Osteoblast (primary cell): ENCODE measurements at regions not wholly inside any gene's neighbourhood (a gene's known extent, or its start where the extent isn't known, plus 50 kb on each side); places are given as distances from the start of the nearest gene placed in this dataset.

ENCODE experiments used
- DNase-seq: peaks from one replicate; pipeline ENCODE4 v3.0.0; 2011; ENCODE audit warnings: low spot score, mixed read lengths; ENCODE audit not compliant: insufficient read length; ENCODE audit errors: missing footprints
- H2AFZ ChIP-seq: 2 replicates; pipeline ENCODE4 v1.6.0; 2011; ENCODE audit warnings: mild to moderate bottlenecking, low read length
- H3K27ac ChIP-seq: 2 replicates; pipeline ENCODE4 v1.5.1; 2011; ENCODE audit warnings: mild to moderate bottlenecking, low read depth, low read length, moderate library complexity
- H3K27me3 ChIP-seq: 2 replicates; pipeline ENCODE4 v1.6.0; 2012; ENCODE audit warnings: mild to moderate bottlenecking, control low read depth, inconsistent platforms, low read length, moderate library complexity; ENCODE audit not compliant: insufficient read depth
- H3K36me3 ChIP-seq: 2 replicates; pipeline ENCODE4 v1.5.1; 2011; ENCODE audit warnings: mild to moderate bottlenecking, low read length, control low read depth, moderate library complexity; ENCODE audit not compliant: insufficient read depth
- H3K4me1 ChIP-seq: 2 replicates; pipeline ENCODE4 v1.5.1; 2011; ENCODE audit warnings: mild to moderate bottlenecking, low read length, control low read depth, moderate library complexity; ENCODE audit not compliant: insufficient read depth
- H3K4me2 ChIP-seq: 2 replicates; pipeline ENCODE4 v1.6.0; 2011; ENCODE audit warnings: mild to moderate bottlenecking, low read length; ENCODE audit not compliant: insufficient read depth
- H3K4me3 ChIP-seq: fragments of 200-600 bp; sonication (generic); 3 replicates; pipeline ENCODE4 v1.5.1; 2012; ENCODE audit warnings: mild to moderate bottlenecking, low read length, inconsistent platforms; ENCODE audit not compliant: insufficient read depth
- H3K79me2 ChIP-seq: 2 replicates; pipeline ENCODE4 v1.6.0; 2012; ENCODE audit warnings: mild to moderate bottlenecking, low read length, control low read depth, inconsistent platforms; ENCODE audit not compliant: insufficient read depth
- H3K9me3 ChIP-seq: 2 replicates; pipeline ENCODE4 v1.5.1; 2011; ENCODE audit warnings: low read depth, low read length, control low read depth
- H4K20me1 ChIP-seq: 2 replicates; pipeline ENCODE4 v1.6.0; 2012; ENCODE audit warnings: mild to moderate bottlenecking, low read length, control low read depth; ENCODE audit not compliant: insufficient read depth
- CTCF ChIP-seq: IDR thresholded peaks from 2 replicates; pipeline ENCODE4 v1.5.1; 2011; ENCODE audit warnings: mild to moderate bottlenecking, low read depth, low read length, moderate library complexity; ENCODE audit errors: extremely low read depth

GRCh38 chr3:107034142-107034541 is 343.1 kb upstream of the CCDC54 start:
- Histone ChIP-seq H3K79me2 (no peaks in the 10 kb centered on the region), H2AFZ (no peak overlapping the region), H4K20me1 (no peaks in the 10 kb centered on the region), H3K4me2 (no peak overlapping the region), H3K36me3 (no peaks in the 10 kb centered on the region), H3K4me1 (no peaks in the 10 kb centered on the region), H3K27ac (no peak overlapping the region), H3K4me3 (no peak overlapping the region), H3K27me3 (no peaks in the 10 kb centered on the region), H3K9me3 (no peaks in the 10 kb centered on the region)
- TF ChIP-seq CTCF, result no peak
- DNase-seq, result no peak

- H3K4me2 ChIP-seq, result no peak overlapping the region
- no peaks in the 10 kb centered on the region for H3K79me2 ChIP-seq
- no peaks in the 10 kb centered on the region for H3K9me3 ChIP-seq
- no peak overlapping the region for H3K4me3 ChIP-seq
- H2AFZ ChIP-seq, result no peak overlapping the region
- no peaks in the 10 kb centered on the region for H3K27me3 ChIP-seq
- no peaks in the 10 kb centered on the region for H3K36me3 ChIP-seq
- no peak for TF ChIP-seq CTCF
- H3K27ac ChIP-seq, result no peak overlapping the region
- no peaks in the 10 kb centered on the region for H3K4me1 ChIP-seq
- no peak for DNase-seq
- no peaks in the 10 kb centered on the region for H4K20me1 ChIP-seq
These were observed 342.1 kb upstream of the CCDC54 start for GRCh38 chr3:107035176-107035575.

- Histone ChIP-seq H3K4me2 (no peak overlapping the region), H3K27me3 (no peaks in the 10 kb centered on the region), H3K79me2 (no peaks in the 10 kb centered on the region), H3K36me3 (no peaks in the 10 kb centered on the region), H3K9me3 (no peaks in the 10 kb centered on the region), H4K20me1 (no peaks in the 10 kb centered on the region), H3K4me1 (no peaks in the 10 kb centered on the region), H2AFZ (peak overlapping the region; percentile 4), H3K4me3 (no peak overlapping the region), H3K27ac (no peak overlapping the region)
- no peak for TF ChIP-seq CTCF
- no peak for DNase-seq
These were observed 332.6 kb upstream of the CCDC54 start for GRCh38 chr3:107044677-107045076.

- peak overlapping the region; percentile 83 for H2AFZ ChIP-seq
- TF ChIP-seq CTCF, result no peak
- H3K27ac ChIP-seq, result no peak overlapping the region
- H3K27me3 ChIP-seq, result no peaks in the 10 kb centered on the region
- no peak overlapping the region for H3K4me3 ChIP-seq
- H3K4me2 ChIP-seq, result peak overlapping the region; percentile 25
- H3K79me2 ChIP-seq, result no peaks in the 10 kb centered on the region
- H3K36me3 ChIP-seq, result no peaks in the 10 kb centered on the region
- H4K20me1 ChIP-seq, result no peaks in the 10 kb centered on the region
- no peaks in the 10 kb centered on the region for H3K4me1 ChIP-seq
- DNase-seq, result no peak
- H3K9me3 ChIP-seq, result no peaks in the 10 kb centered on the region
These were observed 331.4 kb upstream of the CCDC54 start for GRCh38 chr3:107045791-107046190.
